GM10266 (cell line): ENCODE measurements at regions not wholly inside any gene's neighbourhood (a gene's known extent, or its start where the extent isn't known, plus 50 kb on each side); places are given as distances from the start of the nearest gene placed in this dataset.

Source experiments
- DNase-seq: peaks from one replicate; pipeline ENCODE4 v3.0.0; 2012; ENCODE audit errors: extremely low spot score
- CTCF ChIP-seq: IDR thresholded peaks from 2 replicates; pipeline ENCODE4 v1.5.1; 2012; ENCODE audit warnings: mild to moderate bottlenecking, low read depth; ENCODE audit not compliant: control insufficient read depth, insufficient read depth; ENCODE audit errors: missing control alignments

GRCh38 chrX:805103-805670 lies 174.6 kb downstream of the SHOX start:
- TF ChIP-seq CTCF = no peak
- no peak for DNase-seq

- no peak for DNase-seq
- no peak for TF ChIP-seq CTCF
Measured at GRCh38 chrX:802846-803245, 172.3 kb downstream of the SHOX start.

GRCh38 chrX:799808-800207 lies 169.2 kb downstream of the SHOX start:
- DNase-seq = no peak
- no peak for TF ChIP-seq CTCF

GRCh38 chrX:794311-794710 lies 163.7 kb downstream of the SHOX start:
- DNase-seq = no peak
- TF ChIP-seq CTCF = no peak

GRCh38 chrX:793216-793770 lies 162.7 kb downstream of the SHOX start:
- no peak for DNase-seq
- no peak for TF ChIP-seq CTCF

- TF ChIP-seq CTCF = no peak
- DNase-seq = no peak
Measured at GRCh38 chrX:791479-792034, 161.0 kb downstream of the SHOX start.

- DNase-seq = no peak
- TF ChIP-seq CTCF = no peak
Measured at GRCh38 chrX:790783-791360, 160.3 kb downstream of the SHOX start.
